HT1080 (cell line): ENCODE measurements at regions not wholly inside any gene's neighbourhood (a gene's known extent, or its start where the extent isn't known, plus 50 kb on each side); places are given as distances from the start of the nearest gene placed in this dataset. TPM values are rescaled to one million over a fixed set of nuclear protein-coding genes. Genes with fewer than 3 reads are reported as not detected.

Source experiments
- DNase-seq: peaks from one replicate; pipeline ENCODE4 v3.0.0-alpha.2; 2015; ENCODE audit warnings: low read depth
- small RNA-seq: library from RNA; depleted of rRNA; stranded (forward); fragments of <200 nt; gene quantifications from one replicate; pipeline ENCODE3, GENCODE V24; 2014

GRCh38 chr17:10984220-10984619, 146.3 kb upstream of the PIRT start:
- DNase-seq, result no peak

DNA sequence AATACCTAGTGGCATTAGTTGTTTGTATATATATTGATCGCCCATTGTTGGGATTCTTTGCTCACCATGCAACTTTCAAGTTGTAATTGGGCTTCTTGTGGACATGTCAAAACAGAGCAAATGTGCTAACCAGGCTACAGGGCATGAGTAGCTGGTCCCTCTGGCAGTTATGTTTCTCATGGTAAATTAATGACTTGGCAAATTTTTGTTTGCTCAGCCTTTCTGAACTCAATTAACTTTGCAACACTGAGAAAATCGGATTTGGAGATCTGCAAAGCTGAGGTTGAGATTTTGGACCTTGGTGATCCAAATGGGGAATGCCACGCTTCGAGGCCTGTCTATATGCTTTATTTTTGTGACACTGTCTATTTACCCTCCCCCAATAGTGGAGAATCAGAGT, 138.5 kb upstream of the PIRT start:
- DNase-seq, result no peak

GRCh38 chr17:10968007-10968406, 130.1 kb upstream of the PIRT start:
- no peak for DNase-seq

GRCh38 chr17:10956821-10957220, 118.9 kb upstream of the PIRT start:
- DNase-seq, result no peak

DNA sequence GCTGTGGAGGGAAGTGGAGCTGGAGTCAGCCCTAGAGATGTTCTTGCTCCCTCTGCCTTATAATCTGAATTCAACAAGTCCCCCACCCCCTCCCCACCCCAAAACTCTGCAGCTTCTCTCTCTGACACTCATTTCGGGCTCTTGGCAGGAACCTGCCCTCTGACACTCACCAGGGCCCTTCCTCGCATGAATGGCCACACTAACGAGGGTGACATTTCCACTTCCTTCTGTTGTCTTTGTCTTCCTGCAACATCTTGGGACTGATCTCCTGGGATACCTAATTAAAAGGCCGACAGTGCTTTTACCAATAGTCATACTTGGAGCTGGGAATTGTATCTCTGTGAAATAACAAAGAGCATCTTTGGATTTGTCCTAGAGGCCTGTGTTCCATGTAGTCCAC, 106.9 kb upstream of the PIRT start:
- DNase-seq, result no peak

- DNase-seq, result no peak
Observed at GRCh38 chr17:10936931-10937330, 99.0 kb upstream of the PIRT start.

GRCh38 chr17:10932938-10933337, 95.1 kb upstream of the PIRT start:
- no peak for DNase-seq

DNA sequence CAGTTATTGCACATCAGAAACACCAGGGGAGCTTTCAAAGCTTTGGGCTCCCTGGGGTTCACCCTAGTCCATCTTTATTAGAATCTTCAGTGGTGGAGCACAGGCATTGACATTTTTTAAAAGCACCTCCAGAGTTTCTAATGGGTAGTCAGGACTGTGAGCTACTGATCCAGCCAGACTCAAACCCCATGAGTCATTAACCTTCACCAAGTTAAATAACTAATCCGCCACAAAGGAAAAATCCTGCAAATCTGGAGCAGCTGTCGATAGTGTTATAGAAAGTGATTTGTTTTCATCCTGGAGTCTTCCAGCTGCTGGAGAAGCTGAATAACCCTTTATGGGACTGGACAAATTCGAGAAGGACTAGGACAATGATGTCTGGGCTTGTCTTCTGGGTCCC, 93.2 kb upstream of the PIRT start:
- no peak for DNase-seq

GRCh38 chr17:10927712-10928111, 89.8 kb upstream of the PIRT start:
- no peak for DNase-seq

GRCh38 chr17:10920558-10921108, 82.7 kb upstream of the PIRT start:
- DNase-seq, result no peak

GRCh38 chr17:10907370-10907769, 69.5 kb upstream of the PIRT start:
- no peak for DNase-seq

DNA sequence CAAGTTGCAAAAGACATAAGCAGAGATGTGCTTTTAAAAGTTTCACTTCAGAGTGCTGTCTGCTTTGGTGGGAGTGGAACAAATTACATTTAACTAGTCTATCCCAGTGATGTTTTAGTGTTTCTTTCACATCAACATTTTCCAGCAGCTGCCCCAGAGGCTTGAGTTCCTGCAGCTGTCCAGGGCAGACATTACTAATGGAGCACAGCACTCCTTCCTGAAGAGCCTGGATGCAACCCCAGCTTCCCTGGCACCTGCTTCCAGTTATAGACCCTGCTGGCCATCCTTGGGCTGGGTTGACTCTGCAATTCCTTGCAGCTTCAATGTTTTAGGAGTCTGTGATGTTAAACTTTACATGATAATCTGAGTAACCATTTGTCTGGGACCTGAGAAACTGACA, 61.4 kb upstream of the PIRT start:
- DNase-seq, result no peak

GRCh38 chr17:10894220-10894619, 56.3 kb upstream of the PIRT start:
- no peak for DNase-seq

DNA sequence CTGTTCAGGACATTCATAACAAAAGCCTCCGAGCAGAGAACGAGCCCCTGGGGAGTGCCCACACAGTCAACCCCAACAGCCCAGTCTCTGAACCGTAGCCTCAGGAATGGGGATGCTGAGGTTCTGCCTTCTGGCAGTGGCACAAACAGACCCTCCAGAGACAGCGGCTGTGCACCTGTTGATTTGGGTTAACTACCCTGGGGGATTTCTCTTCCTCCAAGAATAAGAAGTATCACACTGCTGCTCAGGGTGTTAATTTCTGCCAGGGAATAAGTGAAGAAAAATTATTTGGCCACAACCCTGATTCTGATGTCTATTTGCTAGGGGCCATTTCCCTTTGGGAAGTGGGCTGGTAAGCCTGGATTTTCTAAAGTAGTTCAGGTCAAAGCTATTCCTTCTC, 51.0 kb upstream of the PIRT start:
- DNase-seq, result no peak

Small RNAs in the stretch of these regions (small RNA-seq; reads per million reads assigned to genes)
- gene RN7SL601P, result not detected
